PC-9 (cell line): ENCODE measurements at regions not wholly inside any gene's neighbourhood (a gene's known extent, or its start where the extent isn't known, plus 50 kb on each side); places are given as distances from the start of the nearest gene placed in this dataset.

Experiments
- EZH2 ChIP-seq: fragments of 200-600 bp; sonication (generic); IDR thresholded peaks from 2 replicates; pipeline ENCODE4 v1.8.0; 2017; ENCODE audit warnings: antibody characterized with exemption, low read depth
- TF ChIP-seq, protein P1 (sequence below): fragments of 200-600 bp; sonication (generic); conservative IDR thresholded peaks from 2 replicates; pipeline ENCODE4 v1.6.1; 2017; ENCODE audit warnings: mixed run types, antibody characterized with exemption, mild to moderate bottlenecking, moderate library complexity

GRCh38 chr1:164343189-164343588 lies 215.8 kb upstream of the PBX1 start:
- TF ChIP-seq, protein P1, sequence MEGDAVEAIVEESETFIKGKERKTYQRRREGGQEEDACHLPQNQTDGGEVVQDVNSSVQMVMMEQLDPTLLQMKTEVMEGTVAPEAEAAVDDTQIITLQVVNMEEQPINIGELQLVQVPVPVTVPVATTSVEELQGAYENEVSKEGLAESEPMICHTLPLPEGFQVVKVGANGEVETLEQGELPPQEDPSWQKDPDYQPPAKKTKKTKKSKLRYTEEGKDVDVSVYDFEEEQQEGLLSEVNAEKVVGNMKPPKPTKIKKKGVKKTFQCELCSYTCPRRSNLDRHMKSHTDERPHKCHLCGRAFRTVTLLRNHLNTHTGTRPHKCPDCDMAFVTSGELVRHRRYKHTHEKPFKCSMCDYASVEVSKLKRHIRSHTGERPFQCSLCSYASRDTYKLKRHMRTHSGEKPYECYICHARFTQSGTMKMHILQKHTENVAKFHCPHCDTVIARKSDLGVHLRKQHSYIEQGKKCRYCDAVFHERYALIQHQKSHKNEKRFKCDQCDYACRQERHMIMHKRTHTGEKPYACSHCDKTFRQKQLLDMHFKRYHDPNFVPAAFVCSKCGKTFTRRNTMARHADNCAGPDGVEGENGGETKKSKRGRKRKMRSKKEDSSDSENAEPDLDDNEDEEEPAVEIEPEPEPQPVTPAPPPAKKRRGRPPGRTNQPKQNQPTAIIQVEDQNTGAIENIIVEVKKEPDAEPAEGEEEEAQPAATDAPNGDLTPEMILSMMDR = no peak
- no peak for TF ChIP-seq EZH2
